ENCODE measurements at regions not wholly inside any gene's neighbourhood (a gene's known extent, or its start where the extent isn't known, plus 50 kb on each side); places are given as distances from the start of the nearest gene placed in this dataset.
A peak's percentile ranks its signal among the peaks of the same experiment; 100 is the strongest.

- DNase-seq, result no peak
Observed at GRCh38 chr1:4298361-4299083, 355.9 kb upstream of the AJAP1 start.

DNA sequence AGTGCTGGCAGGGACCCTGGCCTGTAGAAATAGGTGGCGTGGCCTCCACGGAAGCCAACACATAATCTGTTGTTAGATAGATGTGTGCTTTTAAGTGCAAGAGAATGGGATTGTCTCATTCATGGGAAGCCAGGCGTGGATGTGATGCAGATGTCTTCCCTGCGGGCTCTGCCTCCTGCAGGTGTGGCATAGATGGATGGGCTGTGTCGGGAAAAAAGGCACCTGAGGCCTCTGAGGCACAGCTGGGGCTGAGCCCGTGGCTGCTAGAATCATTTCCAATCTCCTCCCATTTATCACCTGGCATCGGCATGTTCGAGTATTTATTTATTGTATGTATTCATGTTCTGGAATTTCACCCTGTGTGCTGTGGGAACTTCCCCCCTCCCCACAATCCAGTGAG lies 353.4 kb upstream of the AJAP1 start:
- peak; percentile 0 for DNase-seq

- no peak for DNase-seq
Observed at GRCh38 chr1:4303303-4303702, 351.1 kb upstream of the AJAP1 start.

DNA sequence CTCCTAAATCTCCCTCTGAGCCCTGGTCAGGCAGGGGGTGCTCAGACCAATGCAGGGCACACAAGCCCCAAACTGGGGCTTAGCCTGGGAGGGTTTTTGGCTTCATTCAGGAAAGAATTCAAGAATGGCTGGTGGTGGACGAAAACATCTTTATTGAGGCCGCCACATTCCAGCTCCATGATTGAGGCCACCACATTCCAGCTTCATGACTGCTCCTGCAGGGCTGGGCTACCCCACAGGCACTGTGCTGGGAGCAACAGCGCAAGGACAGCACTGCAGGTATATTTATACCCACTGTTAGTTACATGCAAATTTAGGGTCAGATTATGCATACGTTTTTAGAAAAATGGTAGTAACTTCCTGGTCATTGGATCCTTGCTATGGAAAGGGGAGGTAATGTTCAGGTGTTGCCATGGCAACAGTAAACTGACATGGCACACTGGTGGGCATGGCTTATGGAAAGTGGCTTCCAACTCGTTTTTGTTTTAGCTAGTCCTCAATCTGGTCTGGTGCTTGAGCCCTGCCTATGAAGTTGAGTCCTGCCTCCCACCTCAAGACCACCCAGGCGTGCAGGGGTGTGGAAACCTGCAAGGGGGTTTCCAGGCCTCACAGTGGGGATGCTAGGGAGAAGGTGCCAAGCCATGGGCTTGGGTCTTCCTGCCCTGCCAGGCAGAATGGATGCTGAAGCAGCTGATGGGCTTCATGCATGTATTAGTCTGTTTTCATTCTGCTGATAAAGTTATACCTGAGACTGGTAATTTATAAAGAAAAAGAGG lies 348.7 kb upstream of the AJAP1 start:
- DNase-seq, result no peak

DNA sequence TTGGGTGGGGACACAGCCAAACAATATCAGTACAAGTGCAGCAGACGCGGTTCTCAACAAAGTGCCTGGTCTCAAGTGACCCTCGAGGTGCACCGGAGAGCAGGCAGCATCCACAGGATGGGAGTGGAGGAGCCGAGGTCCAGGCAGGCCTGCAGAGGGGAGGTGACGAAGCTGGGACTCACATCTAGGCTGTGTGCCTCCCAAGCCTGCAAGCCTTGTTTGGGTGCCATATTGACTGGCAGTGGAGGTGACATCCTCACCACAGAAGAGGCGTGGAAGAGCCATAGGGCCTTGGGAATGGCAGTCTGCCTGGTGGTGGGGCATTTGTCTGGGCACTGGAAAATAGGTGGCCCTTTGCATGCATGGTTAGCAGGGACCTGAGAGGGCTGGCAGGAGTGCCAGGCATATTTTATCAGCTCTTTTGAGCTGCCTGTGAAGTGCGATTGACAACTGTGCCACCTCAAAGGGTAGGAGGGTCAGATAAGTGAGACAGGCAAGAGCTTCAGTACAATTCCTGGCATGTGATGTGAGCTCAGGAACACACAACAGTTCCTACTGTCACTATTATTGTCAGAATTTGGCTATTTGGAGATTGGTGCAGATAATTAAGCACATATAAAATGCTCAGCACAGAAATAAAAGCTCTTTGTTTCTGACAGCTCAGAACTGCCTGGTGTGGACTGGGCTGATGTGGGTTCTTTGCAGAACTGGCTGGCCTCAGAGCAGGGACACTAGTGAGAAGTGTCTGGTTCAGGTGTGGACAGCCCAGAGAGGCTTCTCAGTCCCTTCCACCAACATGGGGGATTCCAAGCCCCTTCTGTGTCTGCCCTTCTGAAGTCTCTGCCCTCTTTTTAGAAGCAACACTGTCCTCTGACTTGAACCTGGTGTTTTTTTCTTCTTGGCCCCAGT lies 347.6 kb upstream of the AJAP1 start:
- no peak for DNase-seq

DNA sequence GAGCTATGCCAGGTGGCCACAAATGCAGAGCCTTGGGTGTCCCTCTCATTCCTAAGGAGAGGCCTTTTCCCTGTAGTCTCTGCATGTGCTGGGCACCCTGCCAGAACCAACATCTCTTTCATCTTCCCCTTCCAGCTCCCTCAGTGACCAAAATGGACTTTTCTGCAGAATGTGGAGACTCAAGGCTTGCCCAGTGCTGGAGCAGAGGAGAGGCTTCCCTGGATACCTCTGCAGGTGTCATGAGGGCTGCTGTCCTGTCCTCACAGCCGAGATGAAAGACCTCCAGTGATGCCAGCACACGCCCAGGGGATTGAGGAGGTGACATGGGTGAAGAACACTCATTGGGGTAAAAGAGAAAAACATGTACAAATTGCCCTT lies 347.0 kb upstream of the AJAP1 start:
- DNase-seq, result no peak

- no peak for DNase-seq
Observed at GRCh38 chr1:4307911-4308545, 346.4 kb upstream of the AJAP1 start.

GRCh38 chr1:4308806-4309205 lies 345.6 kb upstream of the AJAP1 start:
- DNase-seq, result no peak

DNA sequence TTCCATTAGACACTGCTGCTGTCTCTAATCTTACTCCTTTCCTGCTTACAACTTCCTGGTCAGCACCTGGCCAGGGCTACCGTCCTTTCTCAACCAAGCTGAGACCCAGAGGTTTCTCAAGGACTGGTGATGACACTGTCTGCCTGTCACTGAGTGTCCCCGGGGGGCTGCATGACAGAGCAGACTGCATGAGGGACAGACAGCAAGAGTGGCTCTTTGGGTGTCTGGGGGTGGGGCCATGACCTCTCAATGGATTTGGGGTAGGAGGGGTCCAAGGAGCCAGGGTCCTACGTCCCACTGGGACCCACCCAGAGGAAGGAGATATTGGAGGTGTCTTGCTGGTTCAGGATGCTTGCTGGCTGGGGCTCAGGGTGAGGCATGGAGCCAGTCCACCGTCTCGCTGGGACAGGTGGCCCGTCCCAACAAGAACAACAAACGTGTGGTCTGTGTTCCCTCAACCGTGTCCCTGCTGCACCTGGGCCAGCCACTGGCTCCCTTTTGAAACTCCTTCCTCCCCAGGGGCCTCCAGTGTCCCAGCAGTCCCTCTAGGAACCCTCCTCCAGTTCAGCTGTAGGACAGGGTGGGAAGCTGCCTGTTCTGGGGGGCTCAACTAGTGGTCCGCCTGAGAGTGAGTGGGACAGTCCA lies 344.6 kb upstream of the AJAP1 start:
- no peak for DNase-seq

- no peak for DNase-seq
Observed at GRCh38 chr1:4310396-4310923, 343.9 kb upstream of the AJAP1 start.

DNA sequence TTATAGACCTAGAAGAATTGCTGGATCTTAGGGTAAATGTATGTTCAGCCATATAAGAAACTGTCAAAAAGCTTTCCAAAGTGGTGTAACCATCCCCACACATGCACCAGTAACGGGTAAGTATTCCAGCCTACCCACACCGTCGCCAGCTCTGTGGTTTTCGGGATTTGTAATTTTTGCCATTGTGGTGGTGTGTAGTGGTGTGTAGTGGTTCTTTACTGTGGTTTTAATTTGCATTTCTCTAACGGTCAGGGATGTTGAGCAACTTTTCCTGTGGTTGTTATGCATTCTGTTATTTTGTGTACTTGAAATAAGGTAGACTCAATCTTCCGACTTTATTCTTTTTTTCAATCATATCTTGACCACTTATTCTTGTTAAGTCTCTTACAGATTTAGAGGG lies 342.4 kb upstream of the AJAP1 start:
- no peak for DNase-seq

DNA sequence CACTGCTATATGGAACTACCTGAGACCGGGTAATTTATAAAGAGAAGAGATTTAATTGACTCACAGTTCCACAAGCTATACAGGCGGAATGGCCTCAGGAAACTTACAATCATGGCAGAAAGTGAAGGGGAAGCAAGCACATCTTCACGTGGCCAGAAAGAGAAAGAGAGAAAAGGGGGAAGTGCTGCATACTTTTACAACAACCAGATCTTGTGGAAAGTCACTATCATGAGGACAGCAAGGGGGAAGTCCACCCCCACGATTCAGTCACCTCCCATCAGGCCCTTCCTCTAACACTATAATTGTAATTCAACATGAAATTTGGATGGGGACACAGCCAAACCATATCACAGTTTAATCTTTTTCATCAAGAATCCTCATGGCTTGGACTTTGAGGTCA lies 339.2 kb upstream of the AJAP1 start:
- DNase-seq, result no peak

DNA sequence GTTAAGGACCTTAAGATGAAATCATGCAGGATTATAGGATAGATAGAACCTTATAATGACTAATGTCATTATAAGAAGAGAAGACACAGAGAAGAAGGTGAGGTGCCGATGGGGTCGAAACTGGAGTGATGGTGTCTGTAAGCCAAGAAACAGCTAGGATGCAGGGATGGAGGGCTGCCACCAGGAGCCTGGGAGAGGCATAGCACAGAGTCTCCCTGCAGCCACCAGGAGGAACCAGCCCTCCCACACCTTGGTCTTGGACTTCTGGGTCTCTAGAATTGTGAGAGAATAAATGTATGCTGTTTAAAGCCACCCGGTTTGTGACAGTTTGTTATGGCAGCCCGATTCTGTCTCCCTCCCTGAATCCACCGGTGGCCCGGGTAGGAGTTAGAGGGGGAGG lies 337.2 kb upstream of the AJAP1 start:
- DNase-seq, result no peak

DNA sequence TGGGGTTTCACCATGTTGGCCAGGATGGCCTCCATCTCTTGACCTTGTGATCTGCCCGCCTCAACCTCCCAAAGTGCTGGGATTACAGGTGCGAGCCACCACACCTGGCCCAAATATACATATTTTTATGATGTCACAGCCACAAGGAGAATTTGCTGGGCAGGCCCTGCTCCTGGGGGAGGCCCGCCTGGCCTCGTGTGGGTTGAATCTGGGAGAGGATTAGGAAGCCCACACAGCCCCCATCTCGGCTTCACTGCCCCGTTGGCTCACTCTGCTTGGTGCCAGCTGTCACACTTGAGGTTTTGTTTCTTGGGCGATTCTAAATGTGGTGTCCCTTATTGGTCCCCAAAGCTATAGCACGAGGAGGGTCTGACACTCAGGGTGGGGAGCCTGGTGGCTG lies 335.7 kb upstream of the AJAP1 start:
- DNase-seq, result no peak

- DNase-seq, result no peak
Observed at GRCh38 chr1:4319496-4319895, 334.9 kb upstream of the AJAP1 start.

- no peak for DNase-seq
Observed at GRCh38 chr1:4322881-4323280, 331.5 kb upstream of the AJAP1 start.

DNA sequence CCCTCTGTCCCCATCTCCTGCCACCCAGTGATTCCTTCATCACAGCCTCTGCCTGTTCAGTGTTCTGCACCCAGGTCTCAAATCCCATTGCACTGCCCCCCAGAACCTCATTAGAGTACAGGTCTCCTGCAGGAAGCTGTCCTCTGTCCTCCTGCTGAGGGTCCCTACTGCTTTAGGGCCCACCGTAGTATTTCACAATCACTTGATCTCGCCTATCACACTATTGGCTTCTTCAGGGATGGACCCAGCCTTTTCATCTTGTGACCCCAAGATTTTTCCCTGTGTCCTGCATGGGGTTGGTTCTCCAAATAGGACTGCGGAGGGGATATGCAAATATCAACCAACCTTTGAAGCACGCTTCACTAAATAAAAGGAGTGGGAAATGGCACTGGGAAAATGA lies 331.1 kb upstream of the AJAP1 start:
- no peak for DNase-seq

DNA sequence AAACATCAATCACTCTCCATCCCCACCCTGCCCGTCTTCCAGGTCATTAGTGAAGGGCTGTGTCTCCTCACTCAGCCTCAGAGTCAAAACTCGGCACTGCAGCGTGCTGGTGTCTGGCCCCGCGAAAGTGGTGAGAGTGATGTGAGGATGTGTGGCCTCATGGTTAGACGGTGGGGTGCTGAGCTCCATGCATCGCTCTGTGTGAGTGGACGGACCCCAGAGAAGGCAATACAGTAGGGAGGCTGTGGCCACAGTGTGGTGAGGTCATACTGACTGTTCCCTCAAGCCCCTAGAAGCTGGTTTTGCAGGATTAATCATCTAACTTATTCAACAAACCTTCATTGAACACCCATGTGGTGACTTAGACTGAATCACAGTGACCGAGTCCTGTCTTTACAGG lies 329.9 kb upstream of the AJAP1 start:
- no peak for DNase-seq

- DNase-seq, result no peak
Observed at GRCh38 chr1:4327142-4327541, 327.3 kb upstream of the AJAP1 start.

DNA sequence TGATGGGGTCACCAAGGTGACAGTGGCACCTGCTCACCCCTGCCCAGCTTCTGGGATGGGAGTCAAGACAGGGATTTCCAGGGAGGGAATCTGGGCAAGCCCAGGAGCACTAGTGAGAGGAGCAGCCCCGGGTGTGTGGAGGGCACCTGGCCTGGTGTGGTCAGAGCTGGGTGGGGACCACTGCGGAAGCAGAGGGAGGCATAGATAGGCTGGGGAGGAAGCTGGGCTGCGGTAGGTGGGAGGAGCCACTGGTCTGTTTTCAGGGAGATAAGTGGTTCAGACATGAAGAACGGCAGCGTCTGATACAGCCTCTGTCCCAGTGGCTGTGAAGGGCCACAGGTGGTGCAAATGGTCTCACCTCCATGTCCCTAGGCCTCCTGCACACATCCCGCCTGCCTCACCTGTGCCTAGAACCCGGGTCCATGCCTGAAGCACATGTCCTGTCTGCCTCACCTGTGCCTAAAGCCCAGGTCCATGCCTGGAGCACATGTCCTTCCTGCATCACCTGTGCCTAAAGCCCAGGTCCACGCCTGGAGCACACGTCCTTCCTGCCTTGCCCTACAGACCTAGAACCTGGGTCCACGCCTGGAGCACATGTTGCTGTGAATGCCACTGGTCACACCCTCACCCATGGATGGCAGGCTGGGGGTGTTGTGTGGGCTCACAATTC lies 325.9 kb upstream of the AJAP1 start:
- DNase-seq, result no peak

Data from NCI-H69 (cell line).